ENCODE measurements at regions not wholly inside any gene's neighbourhood (a gene's known extent, or its start where the extent isn't known, plus 50 kb on each side); places are given as distances from the start of the nearest gene placed in this dataset.
A peak's percentile ranks its signal among the peaks of the same experiment; 100 is the strongest.

DNA sequence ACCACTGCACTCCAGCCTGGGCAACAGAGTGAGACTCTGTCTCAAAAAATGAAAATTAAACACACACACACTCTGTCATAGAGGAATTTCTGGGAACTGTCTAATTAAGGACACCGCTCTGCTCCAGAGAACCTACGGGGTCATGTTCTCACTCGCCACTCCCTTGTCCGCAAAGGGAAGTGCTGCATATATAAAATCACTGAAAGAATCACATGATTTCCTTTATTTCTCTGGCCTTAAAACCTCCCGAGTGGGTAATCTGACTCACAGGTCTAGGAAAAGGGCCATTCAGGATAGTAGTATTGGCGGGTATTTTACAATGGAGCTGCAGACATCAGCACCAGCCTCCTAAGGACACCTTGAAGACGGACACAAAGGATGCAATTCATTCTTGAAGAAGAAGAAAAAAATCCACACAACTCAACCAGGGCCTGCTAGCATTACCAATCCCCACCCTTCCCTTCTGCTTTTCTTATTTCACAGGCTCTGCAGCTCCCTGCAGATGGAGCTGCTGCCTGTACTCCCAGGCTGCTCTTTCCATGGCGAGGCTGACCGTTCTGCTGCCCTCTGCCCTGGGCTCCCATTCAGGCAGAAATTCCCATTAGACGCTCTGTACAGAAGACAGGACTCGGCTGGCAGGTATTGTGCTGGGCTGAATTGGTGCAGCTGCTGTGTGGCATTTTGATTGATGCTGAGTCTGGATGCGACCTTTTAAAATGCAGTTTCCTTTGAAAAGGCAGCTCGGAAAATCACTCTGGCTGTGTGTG, 53.3 kb upstream of the FAM89A start:
- Histone ChIP-seq H3K4me1 (replicated peaks in 1 of 4; ENCODE audit: control insufficient read depth in 3 of 4, insufficient read depth in 4 of 4, low read length in 3 of 4) (no peaks in the 10 kb centered on the region), H3K79me1 (ENCODE audit: low read depth, low read length) (no peaks in the 10 kb centered on the region), H2BK12ac (ENCODE audit: low read depth, low read length) (no peak overlapping the region), H3K9me3 (ENCODE audit: insufficient read depth in 2 of 2, low read depth in 1 of 2, low read length in 1 of 2) (no peaks in the 10 kb centered on the region), H3K79me2 (ENCODE audit: control insufficient read depth in 1 of 2, insufficient read depth in 2 of 2, low read length in 2 of 2) (no peaks in the 10 kb centered on the region), H3K23ac (ENCODE audit: insufficient read length) (no peak overlapping the region), H4K20me1 (replicated peaks in 1 of 2; ENCODE audit: control insufficient read depth in 1 of 2, insufficient read depth in 2 of 2, low read length in 2 of 2) (no peaks in the 10 kb centered on the region), H3K14ac (ENCODE audit: insufficient read length) (no peak overlapping the region), H2AFZ (ENCODE audit: low read length) (no peak overlapping the region), H3K36me3 (ENCODE audit: control insufficient read depth in 2 of 4, insufficient read depth in 4 of 4, low read length in 3 of 4) (no peaks in the 10 kb centered on the region), H3K27me3 (replicated peaks in 1 of 4; ENCODE audit: control insufficient read depth in 3 of 4, extremely low read depth in 1 of 4, insufficient read depth in 3 of 4, low read length in 3 of 4) (peaks cover 0 to 3% (median 0%) of the 10 kb centered on the region in 4 experiments; a peak in 2 of 7 replicates), H3K23me2 (ENCODE audit: low read depth, low read length) (no peaks in the 10 kb centered on the region), H2BK120ac (replicated peaks; ENCODE audit: low read depth, low read length) (no peak overlapping the region), H4K91ac (replicated peaks; ENCODE audit: insufficient read length, low read length) (no peak overlapping the region), H3K9ac (replicated peaks in 1 of 4; ENCODE audit: extremely low read depth in 1 of 4, low read depth in 3 of 4, low read length in 3 of 4) (no peak overlapping the region), H3K4ac (replicated peaks; ENCODE audit: insufficient read length, low read depth, low read length) (no peak overlapping the region), H3K18ac (ENCODE audit: extremely low read depth, low read length) (no peak overlapping the region), H2BK15ac (ENCODE audit: low read length) (no peak overlapping the region), H3K4me3 (ENCODE audit: extremely low read depth in 1 of 4, insufficient read depth in 2 of 4, low read depth in 3 of 4, low read length in 4 of 4) (no peak overlapping the region), H4K5ac (ENCODE audit: insufficient read length, low read depth, low read length) (no peak overlapping the region), H4K8ac (ENCODE audit: extremely low read depth, insufficient read depth, low read length) (0 out of 2 replicates have a peak overlapping the region, but pooled peaks have one; percentile 64), H2BK20ac (ENCODE audit: low read length) (no peak overlapping the region), H3K56ac (replicated peaks; ENCODE audit: insufficient read length, low read depth, low read length) (no peak overlapping the region), H2AK5ac (ENCODE audit: low read depth, low read length) (no peak overlapping the region), H2BK5ac (ENCODE audit: low read depth, low read length) (no peak overlapping the region), H3K4me2 (ENCODE audit: insufficient read depth in 1 of 2, low read depth in 2 of 2, low read length in 2 of 2) (no peak overlapping the region), H3K27ac (ENCODE audit: low read depth, low read length) (no peak overlapping the region)
- TF ChIP-seq RAD21 (IDR thresholded peaks at IDR 0.05 in 1 of 2, conservative IDR thresholded peaks at IDR 0.05 in 1 of 2; ENCODE audit: low read depth in 2 of 2, low read length in 2 of 2) (peak; percentile 26 to 39; a peak in 3 of 4 replicates), HDAC2 (IDR thresholded peaks at IDR 0.05; ENCODE audit: borderline replicate concordance in 1 of 2, low read depth in 2 of 2, low read length in 2 of 2) (no peak), EP300 (IDR thresholded peaks at IDR 0.05; ENCODE audit: borderline replicate concordance in 1 of 2, low read depth in 2 of 2, low read length in 2 of 2) (no peak)
- TF ChIP-seq, protein P1, sequence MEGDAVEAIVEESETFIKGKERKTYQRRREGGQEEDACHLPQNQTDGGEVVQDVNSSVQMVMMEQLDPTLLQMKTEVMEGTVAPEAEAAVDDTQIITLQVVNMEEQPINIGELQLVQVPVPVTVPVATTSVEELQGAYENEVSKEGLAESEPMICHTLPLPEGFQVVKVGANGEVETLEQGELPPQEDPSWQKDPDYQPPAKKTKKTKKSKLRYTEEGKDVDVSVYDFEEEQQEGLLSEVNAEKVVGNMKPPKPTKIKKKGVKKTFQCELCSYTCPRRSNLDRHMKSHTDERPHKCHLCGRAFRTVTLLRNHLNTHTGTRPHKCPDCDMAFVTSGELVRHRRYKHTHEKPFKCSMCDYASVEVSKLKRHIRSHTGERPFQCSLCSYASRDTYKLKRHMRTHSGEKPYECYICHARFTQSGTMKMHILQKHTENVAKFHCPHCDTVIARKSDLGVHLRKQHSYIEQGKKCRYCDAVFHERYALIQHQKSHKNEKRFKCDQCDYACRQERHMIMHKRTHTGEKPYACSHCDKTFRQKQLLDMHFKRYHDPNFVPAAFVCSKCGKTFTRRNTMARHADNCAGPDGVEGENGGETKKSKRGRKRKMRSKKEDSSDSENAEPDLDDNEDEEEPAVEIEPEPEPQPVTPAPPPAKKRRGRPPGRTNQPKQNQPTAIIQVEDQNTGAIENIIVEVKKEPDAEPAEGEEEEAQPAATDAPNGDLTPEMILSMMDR (IDR thresholded peaks at IDR 0.05; ENCODE audit: control extremely low read depth in 1 of 3, insufficient read depth in 1 of 3, low read depth in 1 of 3, low read length in 3 of 3) = peak in 1 of 3 experiments; percentile 4; a peak in 2 of 4 replicates
- ChIA-PET POLR2A (ENCODE audit: partially characterized antibody) (no interaction called here), CTCF (ENCODE audit: partially characterized antibody) (interaction anchor here (0.7 to 3.2 kb wide), 31 partner anchors 8 to 316 kb away, joined by 3 to 29 read pairs (median 4); no protein-coding TSS in a partner anchor)
- DNase-seq (ENCODE audit: low read depth in 1 of 2, low spot score in 2 of 2) (no peak), FAIRE-seq (no peak)
- WGBS, 2 experiments (ENCODE audit: extremely low coverage in 1 of 2, insufficient coverage in 1 of 2, insufficient read length in 1 of 2, insufficient replicate concordance in 2 of 2, low coverage in 1 of 2, low lambda C conversion rate in 2 of 2, missing lambda C conversion rate in 1 of 2) = 86% methylated on average over 13 of the region's 13 CpGs; no CpG with 5 or more reads in 1 of the 2 experiments
